DMS53 treated with DMSO at 0.1 percent for 48 hours (cell line): ENCODE measurements at regions not wholly inside any gene's neighbourhood (a gene's known extent, or its start where the extent isn't known, plus 50 kb on each side); places are given as distances from the start of the nearest gene placed in this dataset.

ENCODE experiments used
- DNase-seq: peaks from one replicate; lab custom pipeline; 2025; ENCODE audit not compliant: unreplicated experiment; lab: John Stamatoyannopoulos, UW

DNA sequence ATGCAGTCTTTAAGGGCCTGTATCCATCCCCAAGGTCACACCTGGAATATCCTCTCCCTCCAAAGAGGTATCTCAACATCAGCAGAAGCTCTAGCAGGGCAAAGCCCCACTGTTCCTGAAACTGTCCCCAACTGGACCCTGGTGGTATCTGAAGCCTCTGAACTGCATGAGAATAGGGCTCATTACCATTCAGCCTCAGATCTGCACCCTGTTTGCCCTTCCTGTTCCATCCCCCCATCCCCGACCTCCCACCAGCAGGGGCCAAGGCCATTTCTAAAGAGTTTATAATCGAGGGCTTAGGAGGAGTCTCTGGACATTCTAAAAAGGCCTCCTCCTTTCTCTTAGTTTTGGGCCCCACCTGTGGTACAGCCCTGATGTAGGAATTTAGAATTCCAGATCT lies 74.0 kb upstream of the THY1 start:
- no peak for DNase-seq

DNA sequence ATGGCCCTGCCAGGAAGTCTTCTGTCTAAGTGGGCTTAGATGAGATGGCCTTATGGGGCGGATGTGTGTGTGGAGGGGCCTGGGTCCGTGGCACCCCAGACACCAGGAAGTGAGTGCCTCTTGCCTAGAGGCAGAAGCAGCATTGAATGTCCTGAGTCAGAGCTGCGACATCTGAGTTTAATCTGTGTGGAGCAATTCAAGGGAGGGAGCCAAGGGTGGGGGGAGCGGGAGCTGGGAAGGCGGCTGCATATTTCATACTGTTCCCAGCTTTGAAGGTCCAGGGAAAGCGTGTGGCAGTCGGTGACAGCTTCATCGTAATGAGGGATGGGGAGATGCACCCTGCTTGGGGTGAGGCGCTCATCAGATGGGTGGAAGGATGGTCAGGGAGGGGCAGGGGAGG lies 73.5 kb upstream of the THY1 start:
- no peak for DNase-seq

DNA sequence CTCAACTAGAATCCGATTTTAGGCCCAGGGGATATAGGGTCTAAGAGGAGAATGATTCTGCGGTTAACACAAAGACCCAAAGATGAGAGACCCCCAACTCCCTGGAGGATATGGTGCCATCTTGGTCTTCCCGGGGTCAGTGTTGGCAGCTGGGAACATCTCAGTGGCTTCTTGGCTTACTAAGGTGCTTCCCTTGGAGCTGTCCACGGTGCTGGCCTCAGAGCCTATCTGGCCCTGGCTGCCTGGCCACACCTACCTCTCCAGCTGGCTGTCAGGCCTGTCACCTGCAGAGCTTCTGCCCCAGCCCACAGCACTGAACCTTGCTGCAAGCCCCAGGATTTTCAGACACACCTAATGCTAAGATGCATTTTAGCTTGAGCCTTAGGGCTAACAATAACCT lies 70.7 kb upstream of the THY1 start:
- no peak for DNase-seq

DNA sequence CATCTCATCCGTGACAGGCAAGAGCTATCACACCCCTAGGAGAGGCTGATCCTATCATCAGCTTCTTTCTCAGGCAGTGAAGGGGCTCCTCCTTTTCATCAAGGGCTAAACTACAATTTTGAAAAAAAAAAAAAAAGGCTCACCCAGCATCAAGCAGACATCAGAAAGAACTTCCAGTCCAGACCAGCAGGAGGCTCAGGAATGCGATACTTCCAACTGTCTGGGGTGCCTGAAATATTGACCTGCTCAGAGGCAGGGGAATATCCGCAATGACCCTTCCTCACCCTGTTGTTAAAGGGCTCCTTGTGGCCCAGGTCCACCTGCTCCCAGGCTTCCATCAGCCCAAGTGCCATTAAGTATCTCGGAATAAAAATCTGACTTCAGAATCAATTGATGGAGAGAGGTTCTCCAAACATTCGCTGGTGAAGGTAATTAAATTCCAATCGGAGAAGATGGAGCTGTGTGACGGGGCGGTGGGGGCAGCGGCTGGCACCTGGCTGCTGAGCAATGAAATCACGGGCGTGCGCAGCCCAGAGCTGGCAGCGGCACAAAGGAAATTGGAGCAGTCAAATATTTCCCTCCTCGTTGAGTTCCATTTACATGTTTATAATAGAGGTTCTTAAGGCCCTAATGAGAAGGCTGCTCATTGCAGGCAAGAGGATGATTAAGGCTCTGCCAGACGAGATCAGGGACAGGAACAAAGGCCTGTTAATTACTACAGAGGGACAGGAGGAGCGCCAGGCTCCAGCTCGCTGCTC lies 69.0 kb upstream of the THY1 start:
- no peak for DNase-seq

DNA sequence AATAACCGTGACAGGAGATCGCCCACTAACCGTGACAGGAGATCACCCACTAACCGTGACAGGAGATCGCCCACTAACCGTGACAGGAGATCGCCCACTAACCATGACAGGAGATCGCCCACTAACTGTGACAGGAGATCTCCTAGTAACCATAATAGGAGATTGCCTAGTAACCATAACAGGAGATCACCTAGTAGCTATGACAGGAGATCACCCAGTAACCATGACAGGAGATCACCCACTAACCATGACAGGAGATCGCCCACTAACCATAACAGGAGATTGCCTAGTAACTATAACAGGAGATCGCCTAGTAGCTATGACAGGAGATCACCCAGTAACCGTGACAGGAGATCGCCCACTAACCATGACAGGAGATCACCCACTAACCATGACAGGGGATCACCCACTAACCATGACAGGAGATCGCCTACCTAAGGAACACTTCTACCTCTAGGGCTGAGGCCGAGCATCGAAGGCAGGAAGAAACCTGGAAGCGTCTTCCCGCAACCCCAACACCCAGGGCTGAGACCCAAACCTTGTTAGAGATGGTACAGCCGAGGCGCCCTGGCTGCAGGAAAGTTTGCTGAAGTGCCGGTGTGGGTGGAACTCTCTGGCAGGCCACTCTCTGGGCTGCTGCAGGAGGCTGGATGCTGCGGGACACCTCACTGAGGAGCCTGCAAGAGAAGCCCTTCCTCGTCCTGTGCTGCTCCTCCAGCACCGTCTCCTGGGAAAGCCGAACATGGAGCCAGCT lies 67.5 kb upstream of the THY1 start:
- DNase-seq, result no peak

DNA sequence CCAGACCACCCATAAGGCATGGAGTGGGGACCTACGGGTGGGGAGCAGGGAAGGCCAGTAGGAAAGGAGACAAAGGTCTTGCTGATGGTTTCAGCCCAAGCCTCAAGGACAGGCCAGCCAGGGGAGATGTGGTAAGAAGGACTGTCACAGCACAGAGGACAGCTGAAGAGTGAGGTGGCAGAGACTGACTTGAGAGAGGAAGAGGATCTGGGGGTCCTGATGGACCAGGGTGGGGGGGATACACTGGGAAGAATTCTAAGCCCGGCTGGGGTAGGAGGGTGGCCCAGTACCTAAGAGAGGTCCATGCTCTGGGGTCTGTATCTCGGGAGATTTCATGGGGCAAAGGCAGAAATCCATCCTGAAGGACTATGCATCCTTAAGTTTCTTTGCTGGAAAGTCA lies 66.1 kb upstream of the THY1 start:
- DNase-seq, result no peak

DNA sequence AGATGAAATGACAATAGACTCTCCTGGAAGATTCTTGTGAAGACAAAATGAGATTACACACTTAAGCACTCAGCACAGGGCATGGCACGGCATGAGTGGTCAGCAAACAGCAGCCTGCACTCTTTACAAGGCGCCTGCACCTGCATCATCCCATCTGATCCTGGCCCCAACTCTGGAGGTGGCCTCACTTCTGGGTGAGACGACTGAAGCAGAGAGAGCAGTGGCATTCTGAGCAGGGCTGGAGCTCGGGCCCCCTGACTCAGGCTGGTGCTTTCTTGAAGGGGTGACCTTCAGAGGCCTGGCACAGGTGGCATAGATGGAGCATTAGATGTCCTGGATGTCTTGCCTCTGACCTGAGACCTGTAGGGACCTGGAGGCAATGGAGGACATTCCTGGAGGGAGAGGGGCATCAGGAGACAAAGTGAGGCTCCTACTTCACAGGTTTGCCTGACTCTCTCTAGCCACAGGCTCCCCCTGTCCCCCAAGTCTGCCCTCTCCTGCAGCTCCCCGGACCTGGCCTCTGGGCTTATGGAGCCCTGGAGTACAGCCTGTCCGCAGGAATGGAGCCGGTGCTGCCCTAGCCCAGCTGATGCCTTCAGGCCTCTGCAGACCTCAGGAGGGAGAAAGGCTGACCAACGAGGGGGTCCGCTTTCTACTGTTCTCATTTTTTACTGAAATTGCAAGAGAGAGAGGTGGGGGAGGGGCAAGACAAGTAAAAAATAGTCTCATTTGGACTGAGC lies 65.5 kb upstream of the THY1 start:
- DNase-seq, result no peak

DNA sequence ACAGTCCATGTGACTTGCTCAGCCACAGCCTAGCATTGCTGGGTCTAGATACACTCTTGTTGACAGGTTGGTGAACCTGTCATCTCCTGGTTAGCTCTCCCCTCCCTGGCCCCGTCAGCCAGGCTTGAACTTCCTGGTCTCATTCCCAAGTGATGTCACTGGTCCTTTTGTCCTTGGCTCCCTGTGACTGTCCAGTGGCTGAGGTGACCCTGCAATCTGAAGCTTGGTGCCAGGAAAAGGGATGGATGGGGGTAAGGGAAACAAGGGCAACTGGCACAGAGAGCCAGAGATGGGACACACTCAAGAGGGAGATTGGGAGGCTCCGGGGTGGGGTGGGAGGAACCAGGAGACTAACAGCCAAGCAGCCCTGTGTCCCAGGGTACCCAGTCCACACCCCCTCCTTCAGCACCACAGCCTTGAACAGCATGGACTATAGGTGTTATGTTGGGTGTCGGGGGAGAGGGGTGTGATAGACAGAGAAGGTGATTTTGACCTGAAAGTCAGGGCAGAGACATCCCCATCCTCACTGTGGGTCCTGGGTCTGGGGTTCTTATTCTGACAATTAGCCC lies 63.8 kb upstream of the THY1 start:
- no peak for DNase-seq

DNA sequence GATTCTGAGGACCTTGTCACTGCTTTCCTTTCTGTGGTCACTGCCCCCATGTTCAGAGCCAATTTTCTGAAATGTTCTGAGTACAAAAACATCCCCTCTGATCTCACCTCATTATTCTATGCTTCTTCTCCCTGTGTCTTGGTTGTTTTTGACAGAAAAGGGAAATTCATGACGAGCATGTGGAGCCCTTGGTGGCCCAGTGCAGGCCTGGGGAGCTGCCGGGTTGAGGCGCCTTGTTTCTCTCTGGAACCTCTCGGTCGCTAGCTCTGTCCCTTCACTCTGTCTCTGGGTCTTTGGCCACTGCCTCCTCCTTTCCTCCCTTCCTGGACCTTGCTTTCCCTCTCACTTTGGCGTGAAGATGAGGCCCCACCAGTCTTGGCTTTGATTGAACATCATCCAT lies 63.0 kb upstream of the THY1 start:
- no peak for DNase-seq

DNA sequence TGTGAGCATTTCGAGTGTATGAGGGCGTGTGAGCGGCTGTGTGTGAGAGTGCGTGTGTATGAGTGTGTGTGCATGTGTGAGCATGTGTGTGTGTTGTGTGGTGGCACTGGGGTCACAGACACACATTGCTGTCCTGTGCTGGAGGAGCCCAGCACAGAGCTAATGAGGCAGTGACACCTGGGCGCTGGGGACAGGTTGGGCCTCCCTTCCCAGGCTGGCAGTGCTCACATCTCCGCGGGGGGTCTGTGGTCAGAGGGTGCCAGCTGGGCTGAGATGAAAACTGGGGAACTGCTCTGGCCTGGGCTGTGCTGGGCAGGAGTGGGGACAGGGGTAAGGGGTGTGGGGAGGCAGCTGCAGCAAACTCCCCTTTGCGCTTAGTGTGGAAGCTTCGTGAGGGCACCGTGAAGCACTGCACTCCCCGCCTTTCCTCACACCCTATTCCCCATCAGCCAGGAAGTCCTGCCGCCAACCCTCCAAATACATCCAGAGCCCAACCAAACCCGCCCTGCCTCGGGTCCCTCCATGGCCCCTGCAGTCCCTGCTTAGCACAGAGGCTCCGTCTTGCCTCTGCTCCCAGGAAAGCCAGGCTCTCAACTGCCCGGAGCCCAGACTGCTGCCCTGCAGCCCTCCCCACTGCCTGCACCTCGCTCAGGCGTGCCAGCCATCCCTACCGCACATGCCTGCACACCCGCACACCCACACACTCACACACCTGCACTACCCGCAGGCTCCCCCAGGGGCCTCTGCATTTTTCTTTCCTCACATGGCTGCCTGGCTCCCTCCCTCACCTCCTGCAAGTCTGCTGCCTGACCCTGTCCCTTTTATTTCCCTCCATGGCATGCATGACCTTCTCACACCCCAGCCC lies 62.0 kb upstream of the THY1 start:
- DNase-seq, result no peak

DNA sequence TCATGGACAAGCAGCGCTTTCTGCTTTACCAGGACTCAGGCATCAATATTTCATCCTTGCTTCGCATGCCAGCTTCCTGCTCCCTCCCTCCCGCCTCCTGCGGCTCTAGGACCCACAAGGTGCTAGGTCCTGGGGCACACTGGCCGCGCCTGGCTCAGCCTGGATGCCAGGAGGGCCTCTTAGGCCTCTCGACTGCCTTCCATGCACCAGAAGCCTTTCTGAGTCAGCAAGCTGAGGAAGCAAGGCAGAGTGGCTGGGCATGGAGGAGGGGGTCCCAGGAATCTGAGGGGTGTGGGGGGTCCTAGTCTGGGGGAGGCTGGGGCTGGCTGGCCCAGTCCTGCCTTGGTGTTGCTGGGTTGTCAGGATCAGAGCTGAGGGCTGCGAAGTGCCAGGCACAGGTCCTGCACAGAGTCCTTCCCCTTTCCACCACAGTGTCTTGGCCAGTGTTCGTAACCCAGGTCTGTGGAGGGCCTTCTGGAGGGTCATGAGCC lies 61.0 kb upstream of the THY1 start:
- no peak for DNase-seq

DNA sequence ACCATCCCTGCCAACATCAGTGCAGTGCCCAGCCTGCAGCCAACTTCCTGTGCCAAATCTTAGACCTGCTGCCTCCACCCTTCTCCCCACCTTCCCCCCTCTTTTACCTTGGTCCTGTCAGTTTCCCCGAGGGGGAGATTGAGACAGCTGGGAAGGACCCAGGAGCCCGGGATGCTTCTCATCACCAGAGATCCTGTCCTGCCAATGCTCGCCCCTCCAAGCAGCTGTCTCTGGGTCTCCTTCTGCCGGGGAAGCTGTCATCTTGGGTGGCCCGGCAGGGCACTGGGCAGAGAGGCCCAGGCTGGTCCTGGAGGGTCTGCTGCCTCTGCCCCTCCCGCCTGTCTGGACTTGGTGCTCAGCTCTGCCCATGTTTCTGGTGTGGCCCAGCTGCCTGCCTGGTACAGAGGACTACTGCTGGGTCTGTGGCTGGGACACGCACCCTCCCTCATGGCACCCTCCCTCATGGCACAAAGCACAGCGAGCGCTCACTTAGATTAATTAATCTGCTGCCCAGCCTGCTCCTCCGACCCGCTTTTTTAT lies 60.4 kb upstream of the THY1 start:
- DNase-seq, result no peak

DNA sequence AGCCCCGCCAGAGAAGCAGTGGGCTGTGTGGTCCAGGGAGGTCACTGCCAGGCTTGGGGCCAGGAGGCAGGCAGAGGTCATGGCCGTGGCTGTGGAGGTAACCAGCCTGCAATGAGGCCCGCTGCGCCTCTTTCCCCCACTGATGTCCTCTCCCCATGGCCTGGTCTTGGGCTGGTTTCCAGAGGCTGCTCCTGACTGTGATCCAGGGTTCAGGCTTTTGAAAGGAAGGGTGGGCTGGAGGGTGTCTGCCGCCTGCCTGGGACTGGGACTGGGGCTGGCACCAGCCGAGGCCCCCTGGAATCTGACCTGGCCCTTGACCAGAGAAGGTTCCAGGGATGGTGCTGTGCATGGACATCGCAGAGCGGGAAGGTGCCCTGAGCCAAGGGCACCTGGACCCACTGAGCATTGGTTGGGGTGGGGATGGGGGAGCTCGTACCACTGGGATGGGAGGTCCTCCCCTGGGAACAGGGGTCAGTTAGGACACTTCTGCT lies 59.6 kb upstream of the THY1 start:
- no peak for DNase-seq

DNA sequence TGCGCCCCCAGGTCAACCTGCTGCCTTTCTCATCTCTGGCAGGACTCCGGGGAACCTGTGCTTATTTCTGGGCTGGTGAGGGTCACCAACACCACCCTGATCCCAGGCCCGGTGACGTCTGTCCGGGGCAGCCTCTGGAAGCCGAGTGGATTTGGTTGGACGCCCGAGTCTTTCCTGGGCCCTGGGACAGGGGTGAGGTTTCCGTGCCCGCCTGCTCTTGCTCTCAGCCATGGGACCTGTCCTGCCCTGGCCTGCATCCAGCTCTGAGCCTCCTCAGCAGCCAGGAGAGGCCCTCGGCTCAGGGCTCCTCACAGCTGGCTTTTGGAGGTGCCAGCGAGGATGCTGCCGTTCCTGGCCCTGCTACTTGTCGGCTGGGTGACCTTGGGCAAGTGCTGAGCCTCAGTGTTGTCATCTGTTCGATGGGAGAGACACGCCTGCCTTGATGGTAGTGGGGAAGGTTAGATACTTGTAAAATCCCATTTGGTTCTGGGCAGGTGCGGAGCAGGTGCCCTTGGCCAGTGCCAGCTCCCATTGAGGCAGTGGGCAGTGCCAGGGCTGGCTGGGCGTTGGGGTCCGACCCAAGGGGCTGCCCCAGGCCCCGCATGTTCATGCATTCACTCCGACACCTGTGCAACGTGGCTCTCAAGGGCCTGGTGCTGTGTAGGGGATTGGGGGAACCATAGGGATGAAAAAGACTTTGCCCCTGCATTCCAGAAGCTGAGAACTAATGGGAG lies 58.9 kb upstream of the THY1 start:
- no peak for DNase-seq

DNA sequence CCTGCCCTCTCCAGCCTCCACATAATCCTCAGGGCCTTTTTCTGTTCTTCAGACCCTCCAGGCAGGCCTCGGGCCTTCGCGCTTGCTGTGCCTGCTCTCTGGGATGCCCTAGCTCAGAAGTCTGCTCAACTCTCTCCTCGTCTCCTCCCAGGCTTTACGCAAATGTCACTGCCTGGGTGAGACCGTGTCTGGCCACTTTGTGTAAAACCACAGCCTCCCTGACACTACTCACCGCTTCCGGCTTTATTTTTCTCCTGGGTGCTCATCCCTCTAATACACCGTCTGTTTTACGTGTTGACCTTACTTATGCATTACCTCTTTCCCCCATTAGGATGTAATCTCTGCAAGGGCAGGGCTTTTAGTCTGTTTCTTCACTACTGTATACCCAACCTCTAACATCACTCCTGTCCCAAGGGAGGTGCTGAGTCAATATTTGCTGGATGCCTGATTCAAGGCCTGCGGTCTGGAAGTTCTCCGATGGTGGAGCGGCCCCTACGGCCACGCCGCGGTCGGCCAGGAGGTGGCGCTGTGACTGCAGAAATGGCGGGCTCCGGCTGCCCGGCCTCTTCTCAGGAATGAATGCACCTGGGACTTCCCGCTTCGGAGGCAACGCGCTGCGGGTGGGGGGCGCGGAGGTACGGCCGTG lies 58.2 kb upstream of the THY1 start:
- peak; percentile 78 for DNase-seq

DNA sequence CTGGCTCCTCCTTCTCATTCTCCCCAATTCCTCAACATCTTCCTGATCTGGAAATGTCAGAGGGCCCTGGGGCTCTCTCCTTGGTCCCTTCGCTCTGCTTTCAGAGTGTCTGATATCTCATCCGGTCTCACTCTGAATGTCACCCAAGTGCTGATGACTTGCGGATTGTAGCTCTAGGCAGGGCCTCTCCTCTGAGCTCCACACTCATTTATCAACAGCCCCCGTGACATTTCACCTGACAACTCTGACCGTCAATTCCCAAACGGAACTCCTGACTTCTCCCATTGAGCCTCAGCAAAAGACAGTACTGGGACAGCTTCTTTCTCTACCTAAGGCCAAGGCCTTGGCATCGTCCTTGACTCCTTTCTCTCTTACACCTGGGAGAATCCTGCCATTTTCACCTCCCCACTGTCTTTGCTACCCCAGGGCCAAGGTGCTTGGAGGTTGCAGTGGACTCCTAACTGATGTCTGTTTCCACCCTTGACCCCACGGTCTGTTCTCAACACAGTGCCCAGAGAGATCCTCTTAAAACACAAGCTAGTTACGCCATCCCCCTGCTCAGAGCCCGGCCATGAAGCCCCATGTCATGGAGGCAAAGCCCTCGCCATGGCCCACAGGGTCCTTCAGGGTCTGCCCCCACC lies 57.5 kb upstream of the THY1 start:
- no peak for DNase-seq

DNA sequence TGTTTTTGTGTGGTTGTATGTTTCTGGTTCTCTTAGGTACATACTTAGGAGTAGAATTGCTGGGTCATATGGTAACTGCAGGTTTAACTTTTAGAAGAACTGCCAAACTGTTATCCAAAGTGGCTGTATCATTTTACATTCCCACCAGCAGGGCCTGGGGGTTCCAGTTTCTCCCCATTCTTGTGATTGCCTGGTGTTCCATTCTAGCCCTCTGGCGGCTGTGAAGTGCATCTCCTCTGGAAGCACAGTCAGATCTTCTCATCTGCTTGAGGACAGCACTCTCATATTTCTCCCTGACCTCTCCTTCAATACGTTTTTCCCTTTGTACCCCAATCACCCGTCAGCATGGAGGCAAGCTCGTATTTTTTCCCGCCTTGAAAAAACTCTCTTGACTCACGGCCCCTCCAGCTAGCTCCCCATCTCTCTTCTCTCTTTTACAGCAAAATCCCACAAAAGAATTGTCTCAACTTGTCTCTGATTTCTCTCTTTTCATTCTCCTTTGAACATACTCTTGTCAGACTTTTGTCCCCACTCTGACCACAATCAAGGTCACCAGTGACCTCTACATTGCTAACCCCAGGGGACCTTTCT lies 56.8 kb upstream of the THY1 start:
- no peak for DNase-seq

DNA sequence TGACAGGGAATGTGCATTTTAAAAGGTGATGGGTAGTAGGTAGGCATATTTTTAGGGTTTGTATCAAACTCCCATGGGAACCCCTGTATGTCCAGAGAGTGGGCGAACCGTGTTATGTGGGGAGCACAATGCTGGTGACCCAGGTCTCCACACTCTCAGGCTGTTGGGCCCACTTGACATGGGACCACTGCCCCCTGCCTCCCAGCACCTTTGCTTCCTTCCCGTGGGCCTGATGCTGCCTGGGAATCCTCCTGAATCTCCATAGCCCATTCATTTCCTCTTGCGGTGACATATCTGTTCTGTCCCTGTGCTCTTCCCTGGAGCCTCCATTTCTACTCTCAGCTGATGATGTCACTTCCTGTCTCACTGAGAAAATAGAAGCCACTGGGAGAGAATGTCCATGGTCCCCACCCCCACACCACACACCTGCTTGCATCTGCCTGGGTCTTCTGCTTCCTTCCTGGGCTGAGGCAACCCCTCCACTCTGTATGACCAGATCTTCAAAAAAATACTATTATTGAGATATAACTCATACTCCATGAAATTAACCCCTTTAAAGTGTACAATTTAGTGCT lies 55.8 kb upstream of the THY1 start:
- peak; percentile 10 for DNase-seq
